IMR-90 (cell line): ENCODE measurements at regions not wholly inside any gene's neighbourhood (a gene's known extent, or its start where the extent isn't known, plus 50 kb on each side); places are given as distances from the start of the nearest gene placed in this dataset.

Experiments used
- ATAC-seq: fragments of 200-7000 bp; cut with Tn5 transposase; 2 replicates; pipeline ENCODE4 v1.9.1; 2020; ENCODE audit warnings: low read depth, mild to moderate bottlenecking, moderate library complexity
- BruUV-seq: library from RNA; stranded (reverse); fragments of 400-500 nt; replicated peaks from 2 replicates; lab custom pipeline; 2021; lab: Mats Ljungman, UMichigan
- CTCF ChIA-PET: fragments of 300-600 bp; formaldehyde crosslinking; extraction: SDS; loops from one replicate; lab custom pipeline; 2021; ENCODE audit warnings: antibody characterized with exemption; lab: Yijun Ruan, JAX
- POLR2A ChIA-PET: fragments of 300-600 bp; sonication (Branson Sonifier 250); formaldehyde crosslinking; loops from one replicate; lab custom pipeline; 2022; ENCODE audit warnings: antibody characterized with exemption; ENCODE audit not compliant: unreplicated experiment; lab: Charles Lee
- DNase-seq: peaks from one replicate; pipeline ENCODE4 v3.0.0; 2013
- H2AFZ ChIP-seq: replicated peaks from 2 replicates; pipeline ENCODE3; 2013; ENCODE audit warnings: low read length, mild to moderate bottlenecking; ENCODE audit not compliant: poor library complexity
- H2AK5ac ChIP-seq: 2 replicates; pipeline ENCODE4 v1.6.1; 2013; ENCODE audit warnings: low read depth, low read length, inconsistent platforms
- H2AK9ac ChIP-seq: replicated peaks from 2 replicates; pipeline ENCODE3; 2013; ENCODE audit warnings: mild to moderate bottlenecking, low read depth, low read length, moderate library complexity; ENCODE audit not compliant: poor library complexity
- H2BK120ac ChIP-seq: 2 replicates; pipeline ENCODE4 v1.6.1; 2013; ENCODE audit warnings: low read depth, low read length, inconsistent platforms
- H2BK15ac ChIP-seq: 3 replicates; pipeline ENCODE4 v1.6.1; 2013; ENCODE audit warnings: low read depth, low read length, inconsistent platforms
- H2BK20ac ChIP-seq: 2 replicates; pipeline ENCODE4 v1.6.1; 2013; ENCODE audit warnings: low read depth, mild to moderate bottlenecking, inconsistent platforms, low read length, moderate library complexity
- H2BK5ac ChIP-seq: 2 replicates; pipeline ENCODE4 v1.6.1; 2013; ENCODE audit warnings: mild to moderate bottlenecking, low read depth, low read length, inconsistent platforms; ENCODE audit not compliant: poor library complexity, severe bottlenecking
- H3K14ac ChIP-seq: replicated peaks from 2 replicates; pipeline ENCODE4 v1.6.1; 2013; ENCODE audit warnings: low read depth, low read length, inconsistent platforms
- H3K18ac ChIP-seq: 2 replicates; pipeline ENCODE4 v1.6.1; 2013; ENCODE audit warnings: low read depth, low read length, control low read depth
- H3K23ac ChIP-seq: 2 replicates; pipeline ENCODE4 v1.6.1; 2013; ENCODE audit warnings: low read depth, low read length, inconsistent platforms
- H3K27ac ChIP-seq: 2 replicates; pipeline ENCODE4 v1.5.1; 2013; ENCODE audit warnings: mild to moderate bottlenecking, control low read depth, low read length; ENCODE audit not compliant: insufficient read depth
- H3K27me3 ChIP-seq: 2 replicates; pipeline ENCODE4 v1.6.1; 2013; ENCODE audit warnings: low read length; ENCODE audit not compliant: control insufficient read depth, insufficient read depth
- H3K36me3 ChIP-seq: 2 replicates; pipeline ENCODE4 v1.6.1; 2013; ENCODE audit warnings: low read length, mixed read lengths; ENCODE audit not compliant: control insufficient read depth, insufficient read depth
- H3K4ac ChIP-seq: 2 replicates; pipeline ENCODE4 v1.6.1; 2013; ENCODE audit warnings: low read depth, low read length, inconsistent platforms
- H3K4me1 ChIP-seq: 2 replicates; pipeline ENCODE4 v1.6.1; 2013; ENCODE audit warnings: low read length, mixed read lengths; ENCODE audit not compliant: control insufficient read depth, insufficient read depth
- H3K4me2 ChIP-seq: 2 replicates; pipeline ENCODE4 v1.6.1; 2013; ENCODE audit warnings: low read depth, mild to moderate bottlenecking, control low read depth, low read length, moderate library complexity
- H3K4me3 ChIP-seq: 2 replicates; pipeline ENCODE4 v1.5.1; 2013; ENCODE audit warnings: low read depth, mild to moderate bottlenecking, control low read depth, low read length, moderate library complexity; ENCODE audit not compliant: insufficient read depth
- H3K56ac ChIP-seq: 2 replicates; pipeline ENCODE4 v1.6.1; 2013; ENCODE audit warnings: low read length, inconsistent platforms; ENCODE audit not compliant: insufficient read depth; ENCODE audit errors: extremely low read depth
- H3K79me1 ChIP-seq, 2 experiments: 2 replicates each; pipeline ENCODE4 v1.6.1; 2013; ENCODE audit warnings: low read length in 2 of 2, inconsistent platforms in 1 of 2, low read depth in 1 of 2
- H3K9ac ChIP-seq: 2 replicates; pipeline ENCODE4 v1.6.1; 2013; ENCODE audit warnings: low read depth, low read length, control low read depth
- H3K9me1 ChIP-seq: 2 replicates; pipeline ENCODE4 v1.6.1; 2013; ENCODE audit warnings: low read length, inconsistent platforms; ENCODE audit not compliant: insufficient read depth
- H3K9me3 ChIP-seq: 2 replicates; pipeline ENCODE4 v1.6.1; 2013; ENCODE audit warnings: low read length; ENCODE audit not compliant: control insufficient read depth, insufficient read depth
- H4K20me1 ChIP-seq: 2 replicates; pipeline ENCODE4 v1.6.1; 2013; ENCODE audit warnings: low read length, inconsistent platforms; ENCODE audit not compliant: insufficient read depth
- H4K5ac ChIP-seq: 2 replicates; pipeline ENCODE4 v1.6.1; 2013; ENCODE audit warnings: mild to moderate bottlenecking, low read depth, low read length, control low read depth
- H4K8ac ChIP-seq, 2 experiments: 2 replicates each; pipeline ENCODE4 v1.6.1; 2013; ENCODE audit warnings: low read depth in 2 of 2, low read length in 2 of 2, control low read depth in 1 of 2, inconsistent platforms in 1 of 2
- H4K91ac ChIP-seq: 2 replicates; pipeline ENCODE4 v1.6.1; 2013; ENCODE audit warnings: low read depth, low read length, inconsistent platforms; ENCODE audit not compliant: insufficient read depth
- BHLHE40 ChIP-seq: fragments of 150-350 bp; IDR thresholded peaks from 2 replicates; pipeline ENCODE4 v1.6.1; 2016; ENCODE audit warnings: mild to moderate bottlenecking, low read depth, low read length
- CEBPB ChIP-seq: IDR thresholded peaks from 2 replicates; pipeline ENCODE4 v1.6.1; 2012; ENCODE audit warnings: low read depth, low read length, improper control_type of control experiment
- FOS ChIP-seq: fragments of 150-350 bp; IDR thresholded peaks from 2 replicates; pipeline ENCODE4 v1.6.1; 2016; ENCODE audit warnings: low read depth, low read length
- MAFK ChIP-seq: IDR thresholded peaks from 2 replicates; pipeline ENCODE4 v1.6.1; 2012; ENCODE audit warnings: low read depth, low read length, improper control_type of control experiment
- MAZ ChIP-seq: IDR thresholded peaks from 2 replicates; pipeline ENCODE4 v1.6.1; 2012; ENCODE audit warnings: low read depth, mild to moderate bottlenecking, low read length, improper control_type of control experiment, moderate library complexity, borderline replicate concordance
- MXI1 ChIP-seq: IDR thresholded peaks from 2 replicates; pipeline ENCODE4 v1.6.1; 2012; ENCODE audit warnings: low read depth, mild to moderate bottlenecking, low read length, moderate library complexity, borderline replicate concordance
- NFE2L2 ChIP-seq: fragments of 150-350 bp; IDR thresholded peaks from 2 replicates; pipeline ENCODE4 v1.6.1; 2016; ENCODE audit warnings: low read depth, mild to moderate bottlenecking, low read length
- POLR2A ChIP-seq: IDR thresholded peaks from 2 replicates; pipeline ENCODE4 v1.6.1; 2012; ENCODE audit warnings: mild to moderate bottlenecking, low read depth, low read length
- RAD21 ChIP-seq: IDR thresholded peaks from 2 replicates; pipeline ENCODE4 v1.6.1; 2012; ENCODE audit warnings: low read length, improper control_type of control experiment
- RCOR1 ChIP-seq: IDR thresholded peaks from 2 replicates; pipeline ENCODE4 v1.6.1; 2012; ENCODE audit warnings: mild to moderate bottlenecking, low read length, improper control_type of control experiment; ENCODE audit not compliant: insufficient replicate concordance
- SMC3 ChIP-seq: fragments of 150-350 bp; IDR thresholded peaks from 2 replicates; pipeline ENCODE4 v1.6.1; 2016; ENCODE audit warnings: low read depth, mild to moderate bottlenecking, antibody characterized with exemption, low read length, moderate library complexity
- USF2 ChIP-seq: fragments of 150-350 bp; IDR thresholded peaks from 2 replicates; pipeline ENCODE4 v1.6.1; 2017; ENCODE audit warnings: mild to moderate bottlenecking, antibody characterized with exemption, low read length, low read depth
- WGBS, 2 experiments: methylation state at CpG; one replicate each; pipeline versions ENCODE4 v1.1.5 to v1.1.7; 2013; ENCODE audit warnings: missing lambda C conversion rate in 2 of 2; ENCODE audit not compliant: insufficient read length in 1 of 2; ENCODE audit errors: extremely low coverage in 2 of 2; 5-methylcytosine and 5-hydroxymethylcytosine counted together
- dilution Hi-C: fragments of 300-500 bp; cut with HindIII; formaldehyde crosslinking; loops from one replicate; pipeline ENCODE4 v1.14.3; 2018; ENCODE audit warnings: low sequenced_read_pairs; ENCODE audit not compliant: unreplicated experiment
- in situ Hi-C: fragments of 300-500 bp; cut with MboI; formaldehyde crosslinking; loops from 3 replicates; pipeline ENCODE4 v1.14.3; 2019; ENCODE audit warnings: low sequenced_read_pairs, inconsistent platforms, mixed read lengths
- intact Hi-C: fragments of 100-400 bp; cut with micrococcal nuclease; formaldehyde crosslinking; loops from 2 replicates; pipeline ENCODE4 v1.10.0; 2022

GRCh38 chr10:29738341-29738740, 103.6 kb upstream of the SVIL start:
- Histone ChIP-seq H3K27me3 (no peaks in the 10 kb centered on the region), H2BK15ac (no peak overlapping the region), H3K9me1 (no peaks in the 10 kb centered on the region), H3K9me3 (no peaks in the 10 kb centered on the region), H3K36me3 (no peaks in the 10 kb centered on the region), H2BK120ac (no peak overlapping the region), H3K79me1 (peaks cover 6 to 23% of the 10 kb centered on the region in 2 experiments; a peak in 3 of 4 replicates), H3K4ac (peak overlapping the region; percentile 72; the same call in 1 of the 2 replicates), H4K8ac (no peak overlapping the region), H4K20me1 (peaks cover 13% of the 10 kb centered on the region), H2AFZ (no peak overlapping the region), H2BK20ac (no peak overlapping the region), H3K56ac (no peak overlapping the region), H2AK5ac (peak overlapping the region; percentile 60), H3K23ac (no peak overlapping the region), H3K4me1 (peaks cover 5% of the 10 kb centered on the region), H4K5ac (no peak overlapping the region), H3K18ac (no peak overlapping the region), H3K4me2 (no peak overlapping the region), H2AK9ac (no peak overlapping the region), H3K14ac (no peak overlapping the region), H3K4me3 (no peak overlapping the region), H3K27ac (no peak overlapping the region), H2BK5ac (no peak overlapping the region), H3K9ac (no peak overlapping the region), H4K91ac (0 out of 2 replicates have a peak overlapping the region, but pooled peaks have one; percentile 7)
- no TSS peak for BruUV-seq
- dilution Hi-C loops = no loop called here
- in situ Hi-C loops = no loop called here
- ChIA-PET POLR2A (no interaction called here), CTCF (no interaction called here)
- intact Hi-C loops = loop anchor here (5.0 kb wide), 3 partner anchors 146 to 264 kb away; no protein-coding TSS in a partner anchor
- TF ChIP-seq MAZ = no peak
- no peak for TF ChIP-seq MAFK
- TF ChIP-seq BHLHE40 = no peak
- no peak for TF ChIP-seq SMC3
- no peak for TF ChIP-seq CEBPB
- TF ChIP-seq USF2 = no peak
- TF ChIP-seq POLR2A = no peak
- TF ChIP-seq RCOR1 = no peak
- TF ChIP-seq MXI1 = no peak
- TF ChIP-seq RAD21 = no peak
- TF ChIP-seq NFE2L2 = no peak
- no peak for TF ChIP-seq FOS
- ATAC-seq (no peak), DNase-seq (no peak)
- WGBS, 2 experiments = no CpG with 5 or more reads among the region's 11 CpGs
